ENCODE measurements at regions not wholly inside any gene's neighbourhood (a gene's known extent, or its start where the extent isn't known, plus 50 kb on each side); places are given as distances from the start of the nearest gene placed in this dataset.

DNA sequence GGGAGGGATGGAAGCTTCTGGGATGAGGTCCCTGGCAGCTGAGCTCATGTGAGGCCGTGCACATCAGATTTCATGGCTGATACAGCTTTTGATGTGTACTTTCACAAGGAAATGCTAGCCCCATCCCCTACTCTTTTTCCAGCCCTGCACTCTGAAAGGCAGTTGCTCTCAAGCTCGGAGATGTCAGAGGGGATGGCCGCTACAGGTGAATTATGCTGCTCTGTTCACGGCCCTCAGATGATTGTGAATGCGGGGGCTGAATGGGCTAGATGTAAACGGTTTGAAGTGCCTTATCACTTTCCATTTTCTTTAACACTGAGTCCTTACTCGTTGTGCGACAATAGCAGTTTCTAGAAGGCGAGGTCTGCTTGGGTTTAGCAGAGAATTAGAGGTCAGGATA, 88.0 kb upstream of the RASGRF1 start (continued):
- TF ChIP-seq PAXIP1 (CRISPR knock-in tag; conservative IDR thresholded peaks at IDR 0.05), result no peak
- no peak for TF ChIP-seq ARNT2 (CRISPR knock-in tag; IDR thresholded peaks at IDR 0.05; ENCODE audit: low read depth)
- no peak for TF ChIP-seq CBX1 (IDR thresholded peaks at IDR 0.05; ENCODE audit: low read depth)
- TF ChIP-seq ZBTB1 (CRISPR knock-in tag; IDR thresholded peaks at IDR 0.05; ENCODE audit: borderline replicate concordance), result no peak
- TF ChIP-seq JUN (CRISPR knock-in tag; IDR thresholded peaks at IDR 0.05), result no peak
- TF ChIP-seq ZNF550 (CRISPR knock-in tag; IDR thresholded peaks at IDR 0.05; ENCODE audit: borderline replicate concordance), result no peak

DNA sequence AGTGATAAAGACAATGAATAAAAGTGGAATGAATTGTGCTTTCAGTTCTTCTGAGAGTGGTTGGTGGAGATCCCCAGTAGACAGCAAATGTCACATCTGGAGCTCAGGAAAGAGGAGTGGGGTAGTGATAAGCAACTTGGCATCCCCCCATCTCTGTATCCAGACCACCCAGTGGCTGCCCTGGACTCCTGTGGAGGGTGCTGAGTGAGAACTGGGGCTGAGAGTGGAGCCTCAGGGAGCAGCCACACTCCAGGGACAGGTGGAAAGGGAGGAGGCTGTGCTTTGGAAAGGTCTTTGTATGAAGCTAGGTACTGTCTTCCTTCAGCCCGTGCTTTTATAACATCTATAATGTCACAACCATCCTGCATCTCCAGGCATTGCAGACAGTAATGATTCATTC, 85.6 kb upstream of the RASGRF1 start:
- no peak overlapping the region for H3K9ac ChIP-seq (ENCODE audit: insufficient read depth, low read depth, low read length)
- H3K79me2 ChIP-seq (ENCODE audit: insufficient read depth, low read length), result no peaks in the 10 kb centered on the region
- intact Hi-C loops (cut with micrococcal nuclease; ENCODE audit: unreplicated experiment) (no loop called here), in situ Hi-C loops (cut with HindIII; ENCODE audit: extremely low pct_ligation_motif_present, low pct_unique_long_range_greater_than_20kb) (no loop called here)
- H3K9me3 ChIP-seq (ENCODE audit: low read length), result no peaks in the 10 kb centered on the region
- H3K4me1 ChIP-seq (ENCODE audit: insufficient read depth, low read length), result peaks cover 26% of the 10 kb centered on the region
- no peaks in the 10 kb centered on the region for H4K20me1 ChIP-seq (ENCODE audit: insufficient read depth, low read length)
- POLR2A ChIA-PET, result no interaction called here
- H3K4me2 ChIP-seq (ENCODE audit: low read depth, low read length), result no peak overlapping the region
- H2AFZ ChIP-seq (ENCODE audit: low read length), result no peak overlapping the region
- TF ChIP-seq AHR (CRISPR knock-in tag; IDR thresholded peaks at IDR 0.05), result no peak
- TF ChIP-seq, protein P1, sequence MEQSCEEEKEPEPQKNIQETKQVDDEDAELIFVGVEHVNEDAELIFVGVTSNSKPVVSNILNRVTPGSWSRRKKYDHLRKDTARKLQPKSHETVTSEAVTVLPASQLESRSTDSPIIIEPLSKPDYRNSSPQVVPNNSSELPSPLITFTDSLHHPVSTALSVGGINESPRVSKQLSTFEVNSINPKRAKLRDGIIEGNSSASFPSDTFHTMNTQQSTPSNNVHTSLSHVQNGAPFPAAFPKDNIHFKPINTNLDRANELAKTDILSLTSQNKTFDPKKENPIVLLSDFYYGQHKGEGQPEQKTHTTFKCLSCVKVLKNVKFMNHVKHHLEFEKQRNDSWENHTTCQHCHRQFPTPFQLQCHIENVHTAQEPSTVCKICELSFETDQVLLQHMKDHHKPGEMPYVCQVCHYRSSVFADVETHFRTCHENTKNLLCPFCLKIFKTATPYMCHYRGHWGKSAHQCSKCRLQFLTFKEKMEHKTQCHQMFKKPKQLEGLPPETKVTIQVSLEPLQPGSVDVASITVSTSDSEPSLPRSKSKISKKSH (CRISPR knock-in tag; IDR thresholded peaks at IDR 0.05; ENCODE audit: borderline replicate concordance), result no peak
- TF ChIP-seq GRHL1 (CRISPR knock-in tag; conservative IDR thresholded peaks at IDR 0.05), result no peak
- TF ChIP-seq REL (CRISPR knock-in tag; conservative IDR thresholded peaks at IDR 0.05), result no peak
- no peak for TF ChIP-seq ZSCAN30 (CRISPR knock-in tag; IDR thresholded peaks at IDR 0.05)
- no peak for TF ChIP-seq SP1 (IDR thresholded peaks at IDR 0.05)
- TF ChIP-seq SP1 (CRISPR knock-in tag; IDR thresholded peaks at IDR 0.05), result no peak
- no peak overlapping the region for H3K27ac ChIP-seq (ENCODE audit: extremely low read length, insufficient read depth, low read length)
- WGBS (ENCODE audit: low lambda C conversion rate), result 0% methylated on average over 1 of the region's 1 CpG
- CTCF ChIA-PET (ENCODE audit: low intra/inter-chr PET ratio, low total read pairs), result no interaction called here
- H3K27me3 ChIP-seq (ENCODE audit: control insufficient read depth in 1 of 2, insufficient read depth in 2 of 2, low read length in 2 of 2), result peaks cover 0 to 31% of the 10 kb centered on the region in 2 experiments; a peak in 4 of 5 replicates
- no peak overlapping the region for H3K4me3 ChIP-seq (replicated peaks in 1 of 3; ENCODE audit: insufficient read depth in 1 of 3, low read depth in 2 of 3, low read length in 3 of 3)
- BruUV-seq (replicated peaks), result no TSS peak
- FAIRE-seq, result no peak
- no peak for ATAC-seq
- DNase-seq (ENCODE audit: low spot score), result no peak
- no peaks in the 10 kb centered on the region for H3K36me3 ChIP-seq (replicated peaks in 1 of 2; ENCODE audit: control insufficient read depth in 1 of 2, insufficient read depth in 2 of 2, low read length in 2 of 2)

Data from HepG2 (cell line).